NCI-H524 (cell line): ENCODE measurements at regions not wholly inside any gene's neighbourhood (a gene's known extent, or its start where the extent isn't known, plus 50 kb on each side); places are given as distances from the start of the nearest gene placed in this dataset.
"Not testable (repeated sequence)": the region's sequence is repeated elsewhere in the genome, so short reads cannot be mapped to it uniquely, and the experiment has no call there.

Source experiments
- DNase-seq, 2 experiments: peaks; one replicate each; lab custom pipeline; 2025; lab: John Stamatoyannopoulos, UW

DNA sequence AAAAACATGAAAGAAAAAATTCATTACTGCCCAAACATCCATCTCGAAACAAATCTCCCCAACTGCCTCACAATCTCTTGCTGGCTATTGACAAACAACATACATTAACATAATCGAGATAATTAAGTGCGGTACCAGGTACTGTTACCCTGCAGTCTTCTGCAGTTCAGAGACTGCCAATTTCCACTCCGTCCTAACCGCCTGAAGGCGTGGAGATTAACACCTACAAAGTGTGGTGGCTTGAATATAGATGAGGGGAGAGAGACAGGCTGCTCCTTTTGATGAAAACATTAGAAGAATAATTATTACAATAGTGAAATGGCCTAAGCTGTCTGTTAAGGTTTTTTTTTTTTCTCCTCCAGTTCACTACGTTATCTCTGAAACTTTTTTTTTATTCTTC is 258.9 kb upstream of the SOX4 start:
- no peak for DNase-seq

DNA sequence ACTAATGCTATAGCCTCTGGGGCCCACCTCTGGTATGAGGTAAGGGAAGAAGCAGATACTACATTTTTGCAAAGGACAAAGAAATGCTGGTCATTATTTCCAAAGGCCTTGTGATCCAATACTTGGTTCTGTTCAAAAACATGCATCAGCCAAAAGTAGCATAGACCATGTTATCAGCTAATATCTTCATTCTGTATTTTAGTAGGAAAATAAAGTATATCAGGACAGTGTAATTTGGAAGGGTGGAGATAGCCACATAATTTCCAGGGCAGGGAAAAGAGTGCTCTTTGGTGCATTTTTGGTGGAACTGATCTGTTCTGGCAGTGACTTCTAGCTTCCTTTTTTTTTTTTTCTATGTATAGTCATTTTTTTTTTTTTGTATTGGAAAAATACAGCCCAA is 258.0 kb upstream of the SOX4 start:
- DNase-seq = no peak

- DNase-seq = no peak
These were observed 256.3 kb upstream of the SOX4 start for GRCh38 chr6:21337263-21337662.

GRCh38 chr6:21340573-21340972 is 253.0 kb upstream of the SOX4 start:
- no peak for DNase-seq

GRCh38 chr6:21341910-21342309 is 251.6 kb upstream of the SOX4 start:
- DNase-seq = no peak

- no peak for DNase-seq
These were observed 251.1 kb upstream of the SOX4 start for GRCh38 chr6:21342501-21342900.

- not testable (repeated sequence) for DNase-seq
These were observed 247.8 kb upstream of the SOX4 start for GRCh38 chr6:21345704-21346103.

GRCh38 chr6:21348146-21348503 is 245.4 kb upstream of the SOX4 start:
- DNase-seq = no peak

DNA sequence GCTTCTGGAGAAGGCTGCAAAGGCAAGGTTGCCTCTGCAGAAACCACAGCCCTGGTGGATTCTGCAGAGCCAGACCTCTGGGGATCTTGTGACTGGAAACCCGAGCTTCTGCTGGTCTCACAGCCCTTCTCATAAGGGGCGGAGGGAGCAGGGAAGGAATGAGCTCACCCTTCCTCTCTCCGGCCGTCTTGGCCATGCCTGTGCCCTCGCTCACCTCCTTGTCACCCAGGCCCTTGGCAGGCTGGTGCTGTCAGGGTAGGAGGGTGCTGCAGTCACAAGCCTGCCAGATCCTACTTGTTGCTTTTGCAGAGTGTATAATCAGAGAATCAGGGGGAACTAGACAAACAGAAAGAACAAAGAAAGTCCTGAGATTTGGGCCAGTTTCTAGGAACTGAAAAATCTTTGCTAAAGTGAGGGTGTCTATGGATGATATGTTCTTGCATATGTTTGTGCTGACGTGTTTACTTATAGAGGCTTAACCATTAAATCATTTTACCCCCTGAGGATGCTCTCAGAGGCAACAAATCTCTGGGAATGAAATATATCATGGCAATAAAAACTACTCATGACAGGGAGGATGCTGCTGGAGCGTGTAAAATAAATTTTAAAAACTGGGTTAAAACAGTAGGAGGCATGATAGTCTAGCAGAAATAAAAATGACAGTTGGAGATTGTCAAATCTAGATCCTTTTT is 244.9 kb upstream of the SOX4 start:
- DNase-seq = no peak

DNA sequence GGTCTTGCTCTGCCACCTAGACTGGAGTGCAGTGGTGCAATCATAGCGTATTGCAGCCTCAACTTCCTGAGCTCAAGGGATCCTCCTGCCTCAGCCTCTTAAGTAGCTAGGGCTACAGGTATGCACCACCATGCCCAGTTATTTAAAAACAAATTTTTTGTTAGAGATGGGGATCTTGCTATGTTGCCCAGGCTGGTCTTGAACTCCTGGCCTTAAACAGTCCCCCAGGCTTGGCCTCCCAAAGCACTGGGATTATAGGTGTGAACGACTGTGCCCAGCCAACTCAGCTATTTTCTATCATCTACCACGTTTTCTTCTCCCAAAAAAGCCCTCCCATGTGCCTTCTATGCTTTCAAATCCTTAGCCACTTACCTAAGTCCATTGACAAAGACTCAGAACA is 243.7 kb upstream of the SOX4 start:
- DNase-seq = no peak

- DNase-seq = no peak
These were observed 242.6 kb upstream of the SOX4 start for GRCh38 chr6:21350926-21351325.

DNA sequence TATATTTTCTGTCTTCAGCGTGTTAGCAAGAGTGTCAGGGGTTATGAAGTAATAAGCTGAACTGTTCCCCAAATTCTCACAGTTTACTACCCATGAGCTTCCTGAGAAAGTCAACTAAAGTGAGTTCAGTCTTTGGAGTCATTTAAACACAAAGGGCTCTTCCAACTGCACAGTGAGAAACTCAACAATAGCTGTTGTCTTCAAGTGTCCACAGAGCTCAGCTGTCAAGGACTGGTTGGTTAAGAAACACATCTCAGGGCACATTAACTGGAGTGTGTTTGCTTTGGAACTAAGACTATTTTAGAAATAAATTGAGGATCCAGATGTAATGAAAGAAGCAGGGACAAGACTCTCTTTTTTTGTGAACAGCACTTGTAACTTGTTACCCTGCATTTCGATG is 241.4 kb upstream of the SOX4 start:
- no peak for DNase-seq

DNA sequence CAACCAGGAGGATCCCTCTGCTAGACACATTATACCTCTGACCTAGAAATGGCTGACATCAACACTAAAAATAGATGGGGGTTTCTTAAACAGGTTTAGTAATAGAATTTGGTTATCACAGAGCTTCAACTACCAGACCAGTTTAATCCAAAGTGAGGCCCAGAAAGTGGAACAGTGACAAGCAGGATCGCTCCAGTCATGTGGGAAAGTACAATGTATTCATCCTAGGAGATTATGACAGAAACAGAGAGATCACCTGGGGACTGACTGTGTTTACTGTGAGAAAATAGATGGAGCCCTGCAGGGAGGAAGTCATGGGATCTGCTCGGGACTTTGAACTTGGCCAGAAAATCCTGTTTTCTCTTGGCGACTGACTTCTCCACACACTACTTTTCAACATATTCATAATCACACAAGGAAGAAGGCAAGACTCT is 238.7 kb upstream of the SOX4 start:
- DNase-seq = no peak

DNA sequence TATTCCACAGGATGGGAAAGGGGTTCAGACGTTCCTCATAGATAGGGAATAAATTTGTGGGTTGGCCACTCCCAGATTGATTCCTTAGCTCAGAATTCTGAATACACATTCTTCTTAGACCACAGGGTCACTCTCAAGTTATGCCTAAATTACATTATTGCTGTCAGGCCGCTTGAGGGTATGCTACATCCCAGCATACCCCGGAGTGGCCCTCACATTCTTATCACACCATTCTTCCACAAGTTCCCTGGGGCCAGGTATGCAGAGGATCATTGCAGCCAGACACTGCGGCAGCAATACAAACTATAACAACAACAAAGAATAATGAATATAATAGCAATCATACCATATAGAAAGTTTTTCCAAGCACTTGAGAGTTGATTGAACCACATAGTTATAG is 237.9 kb upstream of the SOX4 start:
- DNase-seq = no peak

DNA sequence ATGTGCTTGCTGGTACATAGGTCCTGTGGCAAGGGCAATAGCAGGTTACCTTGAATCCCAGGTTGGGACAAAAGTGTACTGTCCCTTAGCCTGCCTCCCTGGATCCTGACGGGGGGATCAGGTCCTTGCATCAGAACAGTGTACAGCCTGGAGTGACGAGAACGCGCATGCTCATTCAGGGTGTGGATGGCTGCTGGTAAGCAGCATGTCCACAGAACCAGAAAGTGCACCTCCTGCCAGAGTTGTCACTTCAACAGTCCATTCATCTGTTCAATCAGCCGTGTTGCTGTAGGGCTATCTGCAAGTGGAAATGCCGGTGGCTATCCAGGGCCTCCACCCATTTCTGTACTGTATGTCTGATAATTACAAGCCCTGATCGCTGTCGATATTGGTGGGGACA is 236.3 kb upstream of the SOX4 start:
- DNase-seq = no peak

GRCh38 chr6:21359926-21360325 is 233.6 kb upstream of the SOX4 start:
- no peak for DNase-seq

GRCh38 chr6:21360336-21360735 is 233.2 kb upstream of the SOX4 start:
- DNase-seq = no peak

DNA sequence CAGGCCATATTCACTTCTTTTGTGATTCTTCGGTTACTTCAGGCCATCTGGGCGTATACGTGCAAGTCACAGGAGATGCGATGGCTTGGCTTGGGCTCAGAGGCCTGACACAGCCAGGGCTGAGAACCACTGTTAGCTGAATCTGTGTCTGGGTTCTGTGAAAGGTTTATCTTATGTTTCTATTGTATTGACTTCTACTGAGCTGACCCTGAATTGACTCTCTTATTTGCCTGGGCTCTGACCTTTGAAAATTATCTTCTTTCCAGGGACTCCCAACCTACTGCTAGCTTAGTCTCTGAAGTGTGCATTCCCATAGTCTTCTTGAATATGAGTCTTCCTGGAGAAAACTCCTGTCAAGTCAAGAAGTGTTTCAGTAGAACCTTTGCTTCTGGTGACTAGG is 226.4 kb upstream of the SOX4 start:
- no peak for DNase-seq

DNA sequence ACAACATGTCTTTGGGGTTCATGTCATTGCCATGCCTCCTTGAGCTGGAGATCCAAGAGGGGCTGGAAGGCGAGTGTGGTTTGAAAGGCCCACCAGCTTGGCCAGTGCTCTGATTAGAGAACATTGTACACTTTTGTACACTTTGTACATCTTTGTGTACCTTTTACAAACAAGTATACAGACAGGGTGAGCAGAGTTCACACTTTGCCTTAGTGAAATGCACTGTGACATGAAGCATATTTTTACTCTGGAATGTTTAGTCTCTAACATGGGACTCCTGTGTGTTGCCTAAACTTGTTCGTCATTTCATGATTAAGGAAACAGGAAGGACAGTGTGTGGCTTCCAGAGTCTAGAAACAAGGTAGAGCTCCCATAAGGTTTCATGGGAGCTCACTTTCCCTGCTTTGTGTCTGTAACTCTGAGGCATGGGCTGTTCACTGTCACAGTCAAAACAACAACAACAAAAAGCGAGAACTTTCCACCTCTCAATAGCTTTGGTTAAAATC is 225.8 kb upstream of the SOX4 start:
- DNase-seq = no peak

DNA sequence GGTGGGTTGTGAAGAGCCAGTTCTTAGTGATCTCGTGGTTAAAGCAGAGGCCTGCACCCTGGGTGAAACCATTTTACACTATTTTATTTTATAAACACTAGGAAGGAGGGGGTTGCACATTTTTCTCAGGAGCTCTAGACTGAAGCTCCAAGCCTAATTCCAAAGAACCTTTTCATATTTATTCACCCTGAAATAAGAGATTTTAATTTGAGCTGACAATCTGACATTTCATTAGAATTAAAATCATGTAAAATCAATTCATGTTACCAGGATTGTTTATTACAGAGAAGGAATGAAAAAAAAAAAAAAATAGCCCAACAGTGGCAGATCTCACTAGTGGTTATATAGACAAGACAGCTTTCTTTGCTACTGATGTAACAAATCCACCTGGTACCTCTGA is 222.5 kb upstream of the SOX4 start:
- no peak for DNase-seq

- DNase-seq = no peak
These were observed 221.8 kb upstream of the SOX4 start for GRCh38 chr6:21371676-21372171.

- peak; percentile 44 to 79 for DNase-seq
These were observed 218.1 kb upstream of the SOX4 start for GRCh38 chr6:21375151-21376116.

GRCh38 chr6:21377356-21377755 is 216.2 kb upstream of the SOX4 start:
- no peak for DNase-seq
